Trophoblast cell (in vitro differentiated cells and primary cell): ENCODE measurements at regions not wholly inside any gene's neighbourhood (a gene's known extent, or its start where the extent isn't known, plus 50 kb on each side); places are given as distances from the start of the nearest gene placed in this dataset.

Experiments
- DNase-seq, 2 donors: peaks; one replicate each; pipeline ENCODE4 v3.0.0-alpha.2; 2016
- H2AFZ ChIP-seq: 2 replicates; pipeline ENCODE4 v1.6.1; 2013; ENCODE audit warnings: low read length, moderate library complexity, mild to moderate bottlenecking; ENCODE audit not compliant: insufficient read depth, poor library complexity
- H2AK5ac ChIP-seq: 2 replicates; pipeline ENCODE4 v1.6.1; 2013; ENCODE audit warnings: mild to moderate bottlenecking, low read length
- H2BK120ac ChIP-seq: 2 replicates; pipeline ENCODE4 v1.6.1; 2013; ENCODE audit warnings: low read length, mild to moderate bottlenecking, moderate library complexity; ENCODE audit not compliant: insufficient read depth, poor library complexity
- H2BK12ac ChIP-seq: 2 replicates; pipeline ENCODE4 v1.6.1; 2013; ENCODE audit warnings: mild to moderate bottlenecking, low read length, moderate library complexity
- H2BK5ac ChIP-seq: 2 replicates; pipeline ENCODE4 v1.6.1; 2013; ENCODE audit warnings: low read length, low read depth, moderate library complexity, mild to moderate bottlenecking; ENCODE audit not compliant: poor library complexity
- H3K14ac ChIP-seq: 2 replicates; pipeline ENCODE4 v1.6.1; 2013; ENCODE audit warnings: mild to moderate bottlenecking, low read length
- H3K18ac ChIP-seq: 2 replicates; pipeline ENCODE4 v1.6.1; 2013; ENCODE audit warnings: mild to moderate bottlenecking, low read length
- H3K23ac ChIP-seq: 2 replicates; pipeline ENCODE4 v1.6.1; 2013; ENCODE audit warnings: low read length
- H3K27ac ChIP-seq: 2 replicates; pipeline ENCODE4 v1.5.1; 2013; ENCODE audit warnings: low read depth, mild to moderate bottlenecking, inconsistent platforms, low read length, moderate library complexity
- H3K27me3 ChIP-seq: 2 replicates; pipeline ENCODE4 v1.6.1; 2013; ENCODE audit warnings: inconsistent platforms, mild to moderate bottlenecking, low read length, moderate library complexity; ENCODE audit not compliant: insufficient read depth
- H3K36me3 ChIP-seq, 2 experiments: 1 replicate in 1 of 2; 2 replicates in 1 of 2; pipeline ENCODE4 v1.6.1; 2013; ENCODE audit warnings: low read length in 2 of 2, mild to moderate bottlenecking in 2 of 2, moderate library complexity in 1 of 2; ENCODE audit not compliant: insufficient read depth in 2 of 2, control insufficient read depth in 1 of 2
- H3K4ac ChIP-seq: 2 replicates; pipeline ENCODE4 v1.6.1; 2013; ENCODE audit warnings: low read depth, mild to moderate bottlenecking, low read length, moderate library complexity
- H3K4me1 ChIP-seq, 2 experiments: 1 replicate in 1 of 2; 2 replicates in 1 of 2; pipeline ENCODE4 v1.6.1; 2013; ENCODE audit warnings: low read length in 2 of 2, mild to moderate bottlenecking in 2 of 2, moderate library complexity in 1 of 2; ENCODE audit not compliant: insufficient read depth in 2 of 2, control insufficient read depth in 1 of 2
- H3K4me2 ChIP-seq: 2 replicates; pipeline ENCODE4 v1.6.1; 2013; ENCODE audit warnings: inconsistent platforms, mild to moderate bottlenecking, low read length, moderate library complexity
- H3K4me3 ChIP-seq: 2 replicates; pipeline ENCODE4 v1.5.1; 2013; ENCODE audit warnings: mild to moderate bottlenecking, low read depth, low read length, inconsistent platforms
- H3K79me1 ChIP-seq: one replicate; pipeline ENCODE4 v1.6.1; 2013; ENCODE audit warnings: low read length
- H3K79me2 ChIP-seq: 2 replicates; pipeline ENCODE4 v1.6.1; 2013; ENCODE audit warnings: low read length, mild to moderate bottlenecking; ENCODE audit not compliant: control insufficient read depth, insufficient read depth, poor library complexity
- H3K9ac ChIP-seq: 2 replicates; pipeline ENCODE4 v1.6.1; 2013; ENCODE audit warnings: mild to moderate bottlenecking, low read length
- H3K9me3 ChIP-seq: 2 replicates; pipeline ENCODE4 v1.6.1; 2013; ENCODE audit warnings: low read depth, mild to moderate bottlenecking, control low read depth, inconsistent platforms, low read length; ENCODE audit not compliant: insufficient read depth
- H4K12ac ChIP-seq: 2 replicates; pipeline ENCODE4 v1.6.1; 2013; ENCODE audit warnings: low read depth, mild to moderate bottlenecking, low read length, moderate library complexity
- H4K8ac ChIP-seq: 2 replicates; pipeline ENCODE4 v1.6.1; 2013; ENCODE audit warnings: low read depth, mild to moderate bottlenecking, low read length, moderate library complexity
- H4K91ac ChIP-seq: one replicate; pipeline ENCODE4 v1.6.1; 2013; ENCODE audit warnings: low read depth, mild to moderate bottlenecking, low read length, moderate library complexity
- WGBS: extraction: QIAGEN DNeasy Blood & Tissue Kit; methylation state at CpG from one replicate; pipeline ENCODE4 v1.1.7; 2013; ENCODE audit warnings: missing lambda C conversion rate; ENCODE audit not compliant: insufficient read length, insufficient coverage; ENCODE audit errors: extremely low coverage; 5-methylcytosine and 5-hydroxymethylcytosine counted together

DNA sequence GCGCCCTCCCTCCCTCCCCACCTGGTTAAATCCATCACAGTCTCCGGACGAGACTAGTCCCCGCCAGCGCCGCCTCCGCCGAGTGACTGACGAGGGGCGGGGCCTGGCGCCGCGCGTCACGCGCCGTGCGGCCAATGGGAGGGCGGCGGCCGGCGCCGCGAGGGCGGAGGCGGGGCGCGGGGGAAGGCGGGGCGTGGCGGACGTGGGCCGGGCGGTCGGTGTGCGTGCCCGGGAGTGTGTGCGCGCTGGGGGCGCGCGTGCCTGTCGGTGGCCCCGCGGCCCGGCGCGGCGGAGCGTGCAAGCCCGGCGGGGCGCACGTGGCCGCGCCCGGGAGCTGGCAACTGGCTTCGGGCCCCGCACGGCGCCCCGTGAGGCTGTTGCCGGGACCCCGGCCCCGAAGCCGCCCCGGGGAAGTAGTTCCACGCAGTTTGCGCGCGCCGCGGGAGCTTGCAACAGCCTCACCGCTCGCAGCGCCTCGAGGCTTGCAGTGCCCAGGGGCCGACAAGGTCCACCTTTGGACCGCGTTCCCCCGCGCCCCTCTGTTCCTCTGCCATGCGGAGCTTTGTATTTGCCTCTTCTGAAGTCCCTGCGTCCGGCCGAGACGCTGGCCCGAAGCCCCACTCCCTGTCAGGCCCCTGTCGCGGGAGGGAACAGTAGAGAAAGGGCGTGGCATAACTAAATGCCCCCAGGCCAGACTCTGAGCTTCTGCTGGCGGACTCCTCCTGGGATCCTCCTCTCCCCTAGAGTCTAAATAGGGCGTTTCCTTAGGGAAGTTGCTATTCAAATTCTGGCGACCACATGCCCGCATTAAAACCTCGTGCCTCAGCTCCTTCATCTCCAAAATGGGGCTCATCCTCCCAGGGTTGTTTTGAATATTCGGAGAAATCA lies 400.9 kb downstream of the SHQ1 start:
- H2BK120ac ChIP-seq, result peak overlapping the region; percentile 84
- peak overlapping the region; percentile 7 for H3K4ac ChIP-seq
- peaks cover 11% of the 10 kb centered on the region for H3K79me1 ChIP-seq
- H3K79me2 ChIP-seq, result peaks cover 11% of the 10 kb centered on the region
- no peak overlapping the region for H3K23ac ChIP-seq
- WGBS, result no CpG with 5 or more reads among the region's 97 CpGs
- DNase-seq, result peak; percentile 86 to 95
- peak overlapping the region; percentile 86 for H3K18ac ChIP-seq
- no peaks in the 10 kb centered on the region for H3K9me3 ChIP-seq
- peak overlapping the region; percentile 78 for H3K14ac ChIP-seq
- H4K12ac ChIP-seq, result peak overlapping the region; percentile 34
- peak overlapping the region; percentile 60 for H2AK5ac ChIP-seq
- H3K4me3 ChIP-seq, result peak overlapping the region; percentile 79
- peak overlapping the region; percentile 34 for H2BK5ac ChIP-seq
- H2BK12ac ChIP-seq, result peak overlapping the region; percentile 34
- no peaks in the 10 kb centered on the region for H3K36me3 ChIP-seq
- H2AFZ ChIP-seq, result peak overlapping the region; percentile 47
- H4K8ac ChIP-seq, result peak overlapping the region; percentile 76
- H3K27me3 ChIP-seq, result no peaks in the 10 kb centered on the region
- peak overlapping the region; percentile 94 for H3K27ac ChIP-seq
- peak overlapping the region; percentile 91 for H4K91ac ChIP-seq
- peak overlapping the region; percentile 73 for H3K4me2 ChIP-seq
- peaks cover 3 to 4% of the 10 kb centered on the region in 2 experiments for H3K4me1 ChIP-seq
- peak overlapping the region; percentile 6 for H3K9ac ChIP-seq

- peak within 1 kb of the TSS; percentile 47 for H2BK5ac ChIP-seq
- peaks cover 11% of the 10 kb centered on the region for H3K79me2 ChIP-seq
- 100% methylated on average over 2 of the region's 49 CpGs for WGBS
- H3K23ac ChIP-seq, result no peak within 1 kb of the TSS
- peak within 1 kb of the TSS; percentile 60 for H2AK5ac ChIP-seq
- H4K8ac ChIP-seq, result peak within 1 kb of the TSS; percentile 76
- no peaks in the 10 kb centered on the region for H3K9me3 ChIP-seq
- H3K27ac ChIP-seq, result peak within 1 kb of the TSS; percentile 94
- H2AFZ ChIP-seq, result peak within 1 kb of the TSS; percentile 47
- peak within 1 kb of the TSS; percentile 28 for H3K9ac ChIP-seq
- H3K4me1 ChIP-seq, result peaks cover 3 to 4% of the 10 kb centered on the region in 2 experiments
- peak within 1 kb of the TSS; percentile 34 for H4K12ac ChIP-seq
- H4K91ac ChIP-seq, result peak within 1 kb of the TSS; percentile 91
- no peaks in the 10 kb centered on the region for H3K27me3 ChIP-seq
- H2BK12ac ChIP-seq, result peak within 1 kb of the TSS; percentile 41
- H3K4ac ChIP-seq, result peak within 1 kb of the TSS; percentile 84
- DNase-seq, result peak; percentile 14 to 57
- peaks cover 11% of the 10 kb centered on the region for H3K79me1 ChIP-seq
- H3K4me2 ChIP-seq, result peak within 1 kb of the TSS; percentile 88
- peak within 1 kb of the TSS; percentile 78 for H3K14ac ChIP-seq
- H2BK120ac ChIP-seq, result peak within 1 kb of the TSS; percentile 84
- H3K18ac ChIP-seq, result peak within 1 kb of the TSS; percentile 86
- H3K36me3 ChIP-seq, result no peaks in the 10 kb centered on the region
- H3K4me3 ChIP-seq, result peak within 1 kb of the TSS; percentile 79
Observed at GRCh38 chr3:72446218-72447058, 401.8 kb downstream of the SHQ1 start, which contains the start of gene RYBP. Gene RYBP, minus strand, starts transcription at chr3:72446621.

GRCh38 chr3:72445827-72446217 lies 402.4 kb downstream of the SHQ1 start:
- no peaks in the 10 kb centered on the region for H3K9me3 ChIP-seq
- H3K4me3 ChIP-seq, result peak overlapping the region; percentile 30
- H4K91ac ChIP-seq, result no peak overlapping the region
- H2BK120ac ChIP-seq, result no peak overlapping the region
- DNase-seq, result no peak
- H3K4me1 ChIP-seq, result peaks cover 3 to 4% of the 10 kb centered on the region in 2 experiments
- no peak overlapping the region for H4K12ac ChIP-seq
- peak overlapping the region; percentile 88 for H3K4me2 ChIP-seq
- H3K23ac ChIP-seq, result no peak overlapping the region
- peaks cover 11% of the 10 kb centered on the region for H3K79me1 ChIP-seq
- no peak overlapping the region for H3K9ac ChIP-seq
- no CpG with 5 or more reads among the region's 4 CpGs for WGBS
- H3K18ac ChIP-seq, result no peak overlapping the region
- H2AK5ac ChIP-seq, result no peak overlapping the region
- H4K8ac ChIP-seq, result no peak overlapping the region
- H3K27ac ChIP-seq, result peak overlapping the region; percentile 94
- H3K27me3 ChIP-seq, result no peaks in the 10 kb centered on the region
- H2AFZ ChIP-seq, result no peak overlapping the region
- H3K36me3 ChIP-seq, result no peaks in the 10 kb centered on the region
- H2BK12ac ChIP-seq, result no peak overlapping the region
- peak overlapping the region; percentile 84 for H3K4ac ChIP-seq
- H3K79me2 ChIP-seq, result peaks cover 11% of the 10 kb centered on the region
- no peak overlapping the region for H3K14ac ChIP-seq
- H2BK5ac ChIP-seq, result no peak overlapping the region

GRCh38 chr3:72444656-72445223 lies 403.5 kb downstream of the SHQ1 start:
- Histone ChIP-seq H3K79me1 (peaks cover 11% of the 10 kb centered on the region), H3K9ac (no peak overlapping the region), H2BK12ac (no peak overlapping the region), H3K4ac (no peak overlapping the region), H4K12ac (no peak overlapping the region), H3K23ac (no peak overlapping the region), H2AFZ (no peak overlapping the region), H3K27ac (no peak overlapping the region), H3K4me2 (no peak overlapping the region), H3K18ac (no peak overlapping the region), H3K79me2 (peaks cover 15% of the 10 kb centered on the region), H3K36me3 (peaks cover 3 to 4% of the 10 kb centered on the region in 2 experiments), H2AK5ac (no peak overlapping the region), H3K4me3 (no peak overlapping the region), H3K27me3 (no peaks in the 10 kb centered on the region), H2BK5ac (no peak overlapping the region), H2BK120ac (no peak overlapping the region), H3K9me3 (no peaks in the 10 kb centered on the region), H3K4me1 (peaks cover 3 to 5% of the 10 kb centered on the region in 2 experiments), H3K14ac (no peak overlapping the region), H4K8ac (no peak overlapping the region), H4K91ac (no peak overlapping the region)
- no CpG with 5 or more reads among the region's 7 CpGs for WGBS
- DNase-seq, result no peak
